ENCODE measurements at regions not wholly inside any gene's neighbourhood (a gene's known extent, or its start where the extent isn't known, plus 50 kb on each side); places are given as distances from the start of the nearest gene placed in this dataset.

- DNase-seq (ENCODE audit: low spot score), result no peak
Observed at GRCh38 chr17:71975331-71975801, 145.5 kb upstream of the SOX9 start.

- DNase-seq (ENCODE audit: low spot score), result no peak
Observed at GRCh38 chr17:71976011-71976649, 144.7 kb upstream of the SOX9 start.

GRCh38 chr17:71978435-71978834, 142.4 kb upstream of the SOX9 start:
- DNase-seq (ENCODE audit: low spot score), result no peak

- no peak for DNase-seq (ENCODE audit: low spot score)
Observed at GRCh38 chr17:71980171-71980570, 140.6 kb upstream of the SOX9 start.

GRCh38 chr17:71983828-71984227, 137.0 kb upstream of the SOX9 start:
- DNase-seq (ENCODE audit: low spot score), result no peak

GRCh38 chr17:71985111-71986039, 135.4 kb upstream of the SOX9 start:
- no peak for DNase-seq (ENCODE audit: low spot score)

- DNase-seq (ENCODE audit: low spot score), result no peak
Observed at GRCh38 chr17:71986886-71987285, 133.9 kb upstream of the SOX9 start.

GRCh38 chr17:71987634-71988033, 133.2 kb upstream of the SOX9 start:
- no peak for DNase-seq (ENCODE audit: low spot score)

GRCh38 chr17:71989117-71989516, 131.7 kb upstream of the SOX9 start:
- no peak for DNase-seq (ENCODE audit: low spot score)

GRCh38 chr17:71993363-71993762, 127.5 kb upstream of the SOX9 start:
- no peak for DNase-seq (ENCODE audit: low spot score)

- DNase-seq (ENCODE audit: low spot score), result no peak
Observed at GRCh38 chr17:71995590-71995989, 125.2 kb upstream of the SOX9 start.

- no peak for DNase-seq (ENCODE audit: low spot score)
Observed at GRCh38 chr17:72004011-72004427, 116.8 kb upstream of the SOX9 start.

GRCh38 chr17:72004611-72005331, 116.0 kb upstream of the SOX9 start:
- no peak for DNase-seq (ENCODE audit: low spot score)

- DNase-seq (ENCODE audit: low spot score), result no peak
Observed at GRCh38 chr17:72005332-72006163, 115.3 kb upstream of the SOX9 start.

GRCh38 chr17:72008236-72008876, 112.5 kb upstream of the SOX9 start:
- no peak for DNase-seq (ENCODE audit: low spot score)

- DNase-seq (ENCODE audit: low spot score), result no peak
Observed at GRCh38 chr17:72011561-72011960, 109.3 kb upstream of the SOX9 start.

GRCh38 chr17:72021417-72022041, 99.3 kb upstream of the SOX9 start:
- no peak for DNase-seq (ENCODE audit: low spot score)

GRCh38 chr17:72022328-72023275, 98.2 kb upstream of the SOX9 start:
- no peak for DNase-seq (ENCODE audit: low spot score)

- DNase-seq (ENCODE audit: low spot score), result no peak
Observed at GRCh38 chr17:72024457-72024856, 96.4 kb upstream of the SOX9 start.

GRCh38 chr17:72025113-72025512, 95.7 kb upstream of the SOX9 start:
- no peak for DNase-seq (ENCODE audit: low spot score)
